Ectodermal cell (in vitro differentiated cells): ENCODE measurements at regions not wholly inside any gene's neighbourhood (a gene's known extent, or its start where the extent isn't known, plus 50 kb on each side); places are given as distances from the start of the nearest gene placed in this dataset.
A peak's percentile ranks its signal among the peaks of the same experiment; 100 is the strongest.

ENCODE experiments used
- H3K27ac ChIP-seq: 2 replicates; pipeline ENCODE4 v1.7.0; 2013; ENCODE audit warnings: mild to moderate bottlenecking, low read depth, low read length; ENCODE audit not compliant: insufficient read depth, poor library complexity, severe bottlenecking
- H3K27me3 ChIP-seq: 2 replicates; pipeline ENCODE4 v1.7.0; 2013; ENCODE audit warnings: mild to moderate bottlenecking, low read length; ENCODE audit not compliant: insufficient read depth, control insufficient read depth, poor library complexity, severe bottlenecking
- H3K36me3 ChIP-seq: one replicate; pipeline ENCODE4 v1.7.0; 2013; ENCODE audit warnings: low read length; ENCODE audit not compliant: control insufficient read depth, insufficient read depth
- H3K4me1 ChIP-seq: one replicate; pipeline ENCODE4 v1.7.0; 2013; ENCODE audit warnings: low read length; ENCODE audit not compliant: control insufficient read depth, insufficient read depth
- H3K4me3 ChIP-seq: 2 replicates; pipeline ENCODE4 v1.7.0; 2013; ENCODE audit warnings: low read depth, low read length, control low read depth; ENCODE audit not compliant: insufficient read depth
- H3K9me3 ChIP-seq: 2 replicates; pipeline ENCODE4 v1.7.0; 2013; ENCODE audit warnings: mild to moderate bottlenecking, low read length, moderate library complexity; ENCODE audit not compliant: control insufficient read depth
- WGBS, 2 experiments: methylation state at CpG; one replicate each; pipeline ENCODE4 v1.1.7; 2013; ENCODE audit warnings: missing lambda C conversion rate in 2 of 2; 5-methylcytosine and 5-hydroxymethylcytosine counted together

GRCh38 chr14:71705460-71705859 is 226.8 kb upstream of the RGS6 start:
- Histone ChIP-seq H3K4me1 (peaks cover 5% of the 10 kb centered on the region), H3K4me3 (no peak overlapping the region), H3K9me3 (no peaks in the 10 kb centered on the region), H3K36me3 (peaks cover 6% of the 10 kb centered on the region), H3K27me3 (no peaks in the 10 kb centered on the region), H3K27ac (no peak overlapping the region)
- WGBS, 2 experiments: 93% methylated on average over 4 of the region's 4 CpGs

GRCh38 chr14:71709076-71709475 is 223.2 kb upstream of the RGS6 start:
- no peaks in the 10 kb centered on the region for H3K9me3 ChIP-seq
- H3K4me3 ChIP-seq: no peak overlapping the region
- peaks cover 14% of the 10 kb centered on the region for H3K4me1 ChIP-seq
- no peaks in the 10 kb centered on the region for H3K27me3 ChIP-seq
- no peak overlapping the region for H3K27ac ChIP-seq
- peaks cover 6% of the 10 kb centered on the region for H3K36me3 ChIP-seq
- 96 to 97% methylated on average over 9 of the region's 9 CpGs for WGBS, 2 experiments

DNA sequence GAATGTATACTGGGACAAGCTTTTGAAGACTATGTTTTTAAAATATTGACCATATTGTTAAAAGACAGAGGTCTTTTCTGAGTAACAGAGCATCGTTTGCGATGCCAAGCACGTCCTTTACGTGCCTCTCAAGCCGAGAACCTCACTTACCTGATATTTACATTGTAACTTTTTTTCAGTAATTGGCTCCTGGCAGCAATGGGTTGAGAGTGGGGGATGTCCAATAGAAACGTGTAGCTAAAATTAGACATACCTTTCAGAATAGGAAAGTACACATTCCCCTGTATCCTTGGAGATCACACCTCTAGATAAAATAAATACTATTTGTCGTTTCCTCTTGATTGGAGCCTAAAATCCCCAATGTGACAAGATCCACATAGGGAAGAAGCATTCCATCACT is 222.2 kb upstream of the RGS6 start:
- WGBS, 2 experiments: 87 to 97% methylated on average over 6 to 7 of the region's 7 CpGs

GRCh38 chr14:71711125-71711524 is 221.1 kb upstream of the RGS6 start:
- Histone ChIP-seq H3K4me3 (no peak overlapping the region), H3K9me3 (no peaks in the 10 kb centered on the region), H3K27ac (no peak overlapping the region), H3K4me1 (peaks cover 14% of the 10 kb centered on the region), H3K36me3 (peaks cover 6% of the 10 kb centered on the region), H3K27me3 (no peaks in the 10 kb centered on the region)
- WGBS, 2 experiments: 90 to 100% methylated on average over 2 of the region's 2 CpGs

More for the DNA sequence above, 222.2 kb upstream of the RGS6 start:
- Histone ChIP-seq H3K27me3 (no peaks in the 10 kb centered on the region), H3K4me3 (no peak overlapping the region), H3K27ac (no peak overlapping the region), H3K36me3 (peaks cover 6% of the 10 kb centered on the region), H3K4me1 (peaks cover 14% of the 10 kb centered on the region), H3K9me3 (no peaks in the 10 kb centered on the region)

DNA sequence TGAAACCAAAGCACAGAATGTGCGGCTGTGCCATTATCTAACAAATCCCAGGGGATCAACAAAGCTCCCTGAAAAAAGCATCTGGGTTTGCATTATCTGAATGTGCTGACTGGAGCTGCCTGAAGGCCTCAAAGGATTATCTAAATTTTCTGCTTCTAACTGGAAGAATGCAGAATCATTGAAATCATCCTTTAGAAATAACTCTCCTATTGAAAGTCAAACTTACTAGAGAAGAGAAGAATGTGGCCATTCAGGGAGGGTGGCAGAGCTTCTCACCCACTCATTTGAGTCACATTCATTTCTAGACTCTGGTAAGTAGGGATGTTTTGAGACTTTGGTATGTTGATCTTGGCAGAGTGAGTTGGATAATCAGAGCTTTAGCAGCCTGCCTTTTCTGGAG is 220.6 kb upstream of the RGS6 start:
- no peaks in the 10 kb centered on the region for H3K27me3 ChIP-seq
- 75 to 89% methylated on average over 1 of the region's 1 CpG for WGBS, 2 experiments
- peaks cover 14% of the 10 kb centered on the region for H3K4me1 ChIP-seq
- peaks cover 6% of the 10 kb centered on the region for H3K36me3 ChIP-seq
- H3K9me3 ChIP-seq: no peaks in the 10 kb centered on the region
- peak overlapping the region; percentile 1 for H3K27ac ChIP-seq
- no peak overlapping the region for H3K4me3 ChIP-seq

DNA sequence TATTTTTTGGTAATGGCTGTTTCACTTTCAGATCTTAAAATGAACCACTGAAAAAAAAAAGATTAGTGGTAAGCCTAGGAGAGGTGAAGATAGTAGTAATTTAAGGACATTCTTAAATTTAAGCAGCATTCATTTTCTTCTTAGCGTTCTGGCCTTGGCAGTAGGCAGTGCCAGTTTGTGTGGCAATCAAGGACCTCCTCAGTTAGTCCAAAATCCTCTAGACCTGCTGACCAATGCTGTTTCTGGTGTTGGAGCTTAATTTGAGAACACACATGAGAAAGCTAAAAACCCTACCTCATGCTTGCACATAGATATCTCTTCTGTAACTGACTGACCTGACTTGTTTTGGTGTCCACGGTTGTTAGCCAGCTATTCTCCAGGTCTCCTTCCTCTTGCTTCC is 219.8 kb upstream of the RGS6 start:
- Histone ChIP-seq H3K27ac (no peak overlapping the region), H3K9me3 (no peaks in the 10 kb centered on the region), H3K27me3 (no peaks in the 10 kb centered on the region), H3K36me3 (peaks cover 6% of the 10 kb centered on the region), H3K4me1 (peaks cover 14% of the 10 kb centered on the region), H3K4me3 (no peak overlapping the region)
- WGBS, 2 experiments: 94 to 99% methylated on average over 2 of the region's 2 CpGs

- WGBS, 2 experiments: 100% methylated on average over 1 of the region's 1 CpG
- H3K4me1 ChIP-seq: peaks cover 14% of the 10 kb centered on the region
- H3K9me3 ChIP-seq: no peaks in the 10 kb centered on the region
- H3K27ac ChIP-seq: no peak overlapping the region
- peaks cover 6% of the 10 kb centered on the region for H3K36me3 ChIP-seq
- no peaks in the 10 kb centered on the region for H3K27me3 ChIP-seq
- H3K4me3 ChIP-seq: no peak overlapping the region
Measured at GRCh38 chr14:71713016-71713415, 219.2 kb upstream of the RGS6 start.

GRCh38 chr14:71713451-71713850 is 218.8 kb upstream of the RGS6 start:
- Histone ChIP-seq H3K9me3 (no peaks in the 10 kb centered on the region), H3K27me3 (no peaks in the 10 kb centered on the region), H3K4me1 (peaks cover 14% of the 10 kb centered on the region), H3K4me3 (no peak overlapping the region), H3K36me3 (peaks cover 6% of the 10 kb centered on the region), H3K27ac (no peak overlapping the region)
- 80 to 100% methylated on average over 1 of the region's 1 CpG for WGBS, 2 experiments

GRCh38 chr14:71714225-71714624 is 218.0 kb upstream of the RGS6 start:
- no peaks in the 10 kb centered on the region for H3K9me3 ChIP-seq
- peaks cover 3% of the 10 kb centered on the region for H3K36me3 ChIP-seq
- H3K4me3 ChIP-seq: no peak overlapping the region
- WGBS, 2 experiments: 93 to 100% methylated on average over 1 of the region's 1 CpG
- no peaks in the 10 kb centered on the region for H3K27me3 ChIP-seq
- H3K27ac ChIP-seq: no peak overlapping the region
- H3K4me1 ChIP-seq: peaks cover 14% of the 10 kb centered on the region

- Histone ChIP-seq H3K4me3 (no peak overlapping the region), H3K36me3 (no peaks in the 10 kb centered on the region), H3K4me1 (peaks cover 13% of the 10 kb centered on the region), H3K27me3 (no peaks in the 10 kb centered on the region), H3K9me3 (no peaks in the 10 kb centered on the region), H3K27ac (no peak overlapping the region)
- WGBS, 2 experiments: 94 to 97% methylated on average over 6 of the region's 6 CpGs
Measured at GRCh38 chr14:71716041-71716772, 216.0 kb upstream of the RGS6 start.
